ENCODE measurements at regions not wholly inside any gene's neighbourhood (a gene's known extent, or its start where the extent isn't known, plus 50 kb on each side); places are given as distances from the start of the nearest gene placed in this dataset.

GRCh38 chr7:3165681-3166580, 122.3 kb upstream of the CARD11 start:
- Histone ChIP-seq H3K14ac (replicated peaks; ENCODE audit: low read depth, low read length) (no peak overlapping the region), H2AK9ac (replicated peaks; ENCODE audit: low read depth, low read length, poor library complexity) (no peak overlapping the region), H4K91ac (ENCODE audit: insufficient read depth, low read depth, low read length) (no peak overlapping the region), H4K20me1 (ENCODE audit: insufficient read depth, low read length) (no peaks in the 10 kb centered on the region), H3K4me3 (ENCODE audit: insufficient read depth, low read depth, low read length) (no peak overlapping the region), H3K23ac (ENCODE audit: low read depth, low read length) (no peak overlapping the region), H3K9ac (ENCODE audit: low read depth, low read length) (no peak overlapping the region), H3K9me1 (ENCODE audit: insufficient read depth, low read length) (no peaks in the 10 kb centered on the region), H2BK15ac (ENCODE audit: low read depth, low read length) (no peak overlapping the region), H3K9me3 (ENCODE audit: control insufficient read depth, insufficient read depth, low read length) (no peaks in the 10 kb centered on the region), H3K56ac (ENCODE audit: extremely low read depth, insufficient read depth, low read length) (no peak overlapping the region), H2AK5ac (ENCODE audit: low read depth, low read length) (no peak overlapping the region), H3K36me3 (ENCODE audit: control insufficient read depth, insufficient read depth, low read length) (no peaks in the 10 kb centered on the region), H3K4me2 (ENCODE audit: low read depth, low read length) (no peak overlapping the region), H2BK120ac (ENCODE audit: low read depth, low read length) (no peak overlapping the region), H2BK5ac (ENCODE audit: low read depth, low read length, poor library complexity, severe bottlenecking) (no peak overlapping the region), H4K5ac (ENCODE audit: low read depth, low read length) (no peak overlapping the region), H4K8ac (ENCODE audit: low read depth in 2 of 2, low read length in 2 of 2) (no peak overlapping the region), H3K27ac (ENCODE audit: insufficient read depth, low read length) (no peak overlapping the region), H3K4ac (ENCODE audit: low read depth, low read length) (no peak overlapping the region), H3K79me1 (ENCODE audit: low read depth in 1 of 2, low read length in 2 of 2) (no peaks in the 10 kb centered on the region), H3K4me1 (ENCODE audit: control insufficient read depth, insufficient read depth, low read length) (no peaks in the 10 kb centered on the region), H2AFZ (replicated peaks; ENCODE audit: low read length, poor library complexity) (no peak overlapping the region), H2BK20ac (ENCODE audit: low read depth, low read length) (no peak overlapping the region), H3K18ac (ENCODE audit: low read depth, low read length) (no peak overlapping the region), H3K27me3 (ENCODE audit: control insufficient read depth, insufficient read depth, low read length) (peaks cover 4% of the 10 kb centered on the region; the same call in 1 of the 2 replicates)
- TF ChIP-seq RCOR1 (IDR thresholded peaks at IDR 0.05; ENCODE audit: insufficient replicate concordance, low read length), result no peak
- TF ChIP-seq MXI1 (IDR thresholded peaks at IDR 0.05; ENCODE audit: borderline replicate concordance, low read depth, low read length), result no peak
- TF ChIP-seq ELK1 (IDR thresholded peaks at IDR 0.05; ENCODE audit: borderline replicate concordance, low read depth, low read length), result no peak
- ChIA-PET POLR2A (ENCODE audit: unreplicated experiment) (no interaction called here), CTCF (no interaction called here)
- dilution Hi-C loops (cut with HindIII; ENCODE audit: low sequenced_read_pairs, unreplicated experiment), result no loop called here
- intact Hi-C loops (cut with micrococcal nuclease), result no loop called here
- in situ Hi-C loops (cut with MboI; ENCODE audit: low sequenced_read_pairs), result loop anchor here (25.0 kb wide), 1 partner anchor 479 kb away; the partner anchor contains the start of gene AMZ1
- ATAC-seq (ENCODE audit: low read depth) (no peak), DNase-seq (no peak)
- BruUV-seq (replicated peaks), result no TSS peak
- 71% methylated on average over 9 of the region's 21 CpGs; no CpG with 5 or more reads in 1 of the 2 experiments for WGBS, 2 experiments (ENCODE audit: extremely low coverage in 2 of 2, insufficient read length in 1 of 2)
